ENCODE measurements at regions not wholly inside any gene's neighbourhood (a gene's known extent, or its start where the extent isn't known, plus 50 kb on each side); places are given as distances from the start of the nearest gene placed in this dataset.
"Not testable (repeated sequence)": the region's sequence is repeated elsewhere in the genome, so short reads cannot be mapped to it uniquely, and the experiment has no call there.

DNA sequence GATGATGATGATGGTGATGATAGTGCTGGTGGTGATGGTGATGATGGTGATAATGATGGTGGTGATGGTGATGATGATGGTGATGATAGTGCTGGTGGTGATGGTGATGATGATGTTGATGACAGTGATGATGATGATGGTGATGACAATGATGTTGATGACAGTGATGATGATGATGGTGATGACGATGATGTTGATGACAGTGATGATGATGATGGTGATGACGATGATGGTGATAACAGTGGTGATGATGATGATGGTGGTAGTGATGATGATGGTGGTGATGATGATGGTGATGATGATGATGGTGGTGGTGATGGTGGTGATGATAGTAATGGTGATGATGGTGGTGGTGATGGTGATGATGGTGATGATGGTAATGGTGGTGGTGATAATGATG is 80.1 kb upstream of the MXRA5 start:
- no peaks in the 10 kb centered on the region for H3K9me3 ChIP-seq
- no peak for DNase-seq
- no peaks in the 10 kb centered on the region for H3K36me3 ChIP-seq
- no peaks in the 10 kb centered on the region for H3K4me1 ChIP-seq (ENCODE audit: insufficient read depth)
- no peak overlapping the region for H3K27ac ChIP-seq
- no peaks in the 10 kb centered on the region for H3K27me3 ChIP-seq
- intact Hi-C loops (cut with DNase I), result no loop called here
- WGBS, 3 donors, result 92 to 96% (median 95%) methylated on average over 2 of the region's 2 CpGs
- no peak for TF ChIP-seq EP300 (IDR thresholded peaks at IDR 0.05)
- TF ChIP-seq POLR2A (IDR thresholded peaks at IDR 0.05), result no peak
- no peak for TF ChIP-seq CTCF (IDR thresholded peaks at IDR 0.05)
- H3K4me3 ChIP-seq, result no peak overlapping the region

DNA sequence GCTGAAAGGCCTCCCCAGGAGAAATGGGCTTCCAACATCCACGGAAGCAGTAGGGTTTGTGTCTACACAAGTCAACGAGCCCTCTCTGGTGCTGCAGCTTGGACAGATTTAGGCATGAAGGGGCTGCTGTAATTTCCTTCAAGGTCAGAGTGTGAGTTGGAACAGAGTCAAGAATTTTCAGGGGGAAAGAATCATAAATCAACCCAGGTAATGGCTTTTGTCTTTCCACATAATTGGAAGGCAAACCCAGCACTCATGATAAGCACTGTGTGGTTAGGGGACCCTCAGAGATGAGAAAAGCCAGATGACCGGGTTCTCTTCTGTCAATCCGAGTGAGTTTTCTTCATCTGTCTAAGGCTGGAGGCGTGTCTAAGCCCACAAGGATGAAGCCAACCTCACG is 78.6 kb upstream of the MXRA5 start:
- Histone ChIP-seq H3K27ac (no peak overlapping the region), H3K27me3 (no peaks in the 10 kb centered on the region), H3K4me1 (ENCODE audit: insufficient read depth) (no peaks in the 10 kb centered on the region), H3K9me3 (no peaks in the 10 kb centered on the region), H3K36me3 (no peaks in the 10 kb centered on the region), H3K4me3 (no peak overlapping the region)
- TF ChIP-seq POLR2A (IDR thresholded peaks at IDR 0.05), result no peak
- no peak for TF ChIP-seq EP300 (IDR thresholded peaks at IDR 0.05)
- no peak for TF ChIP-seq CTCF (IDR thresholded peaks at IDR 0.05)
- DNase-seq, result no peak
- intact Hi-C loops (cut with DNase I), result no loop called here
- WGBS, 3 donors, result 22 to 27% (median 23%) methylated on average over 6 of the region's 6 CpGs

GRCh38 chrX:3420316-3420715 is 73.9 kb upstream of the MXRA5 start:
- Histone ChIP-seq H3K36me3 (no peaks in the 10 kb centered on the region), H3K9me3 (no peaks in the 10 kb centered on the region), H3K4me3 (no peak overlapping the region), H3K27ac (no peak overlapping the region), H3K4me1 (ENCODE audit: insufficient read depth) (no peaks in the 10 kb centered on the region), H3K27me3 (no peaks in the 10 kb centered on the region)
- no peak for DNase-seq
- TF ChIP-seq POLR2A (IDR thresholded peaks at IDR 0.05), result no peak
- no peak for TF ChIP-seq EP300 (IDR thresholded peaks at IDR 0.05)
- TF ChIP-seq CTCF (IDR thresholded peaks at IDR 0.05), result no peak
- 83 to 85% (median 84%) methylated on average over 3 of the region's 3 CpGs for WGBS, 3 donors
- intact Hi-C loops (cut with DNase I), result no loop called here

- intact Hi-C loops (cut with DNase I), result no loop called here
- no peaks in the 10 kb centered on the region for H3K4me1 ChIP-seq (ENCODE audit: insufficient read depth)
- no peak for DNase-seq
- no peak overlapping the region for H3K4me3 ChIP-seq
- H3K9me3 ChIP-seq, result no peaks in the 10 kb centered on the region
- WGBS, 3 donors, result 29 to 40% (median 33%) methylated on average over 4 of the region's 4 CpGs
- TF ChIP-seq POLR2A (IDR thresholded peaks at IDR 0.05) (no peak), CTCF (IDR thresholded peaks at IDR 0.05) (no peak), EP300 (IDR thresholded peaks at IDR 0.05) (no peak)
- H3K36me3 ChIP-seq, result no peaks in the 10 kb centered on the region
- H3K27me3 ChIP-seq, result no peaks in the 10 kb centered on the region
- no peak overlapping the region for H3K27ac ChIP-seq
Observed at GRCh38 chrX:3415011-3415410, 68.6 kb upstream of the MXRA5 start.

DNA sequence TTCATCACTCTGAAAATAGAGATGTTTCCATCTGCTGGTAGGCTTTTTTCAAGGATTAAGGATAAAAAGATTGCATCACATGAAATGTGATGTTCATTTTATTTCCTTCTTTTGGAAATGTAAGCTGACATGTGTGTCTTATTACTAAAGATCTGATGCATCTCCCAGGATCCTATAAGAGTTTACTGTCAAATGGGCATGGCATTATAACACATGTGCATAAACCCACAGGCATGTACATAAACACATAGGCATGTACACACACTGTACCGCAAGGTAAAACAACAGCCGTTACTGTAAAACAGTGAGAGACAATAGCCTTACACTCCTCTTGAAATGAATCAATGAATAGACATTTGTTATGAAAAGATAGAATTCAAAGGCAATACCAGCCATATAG is 65.2 kb upstream of the MXRA5 start:
- intact Hi-C loops (cut with DNase I), result not testable (repeated sequence)
- 93 to 96% (median 94%) methylated on average over 2 of the region's 2 CpGs for WGBS, 3 donors

DNA sequence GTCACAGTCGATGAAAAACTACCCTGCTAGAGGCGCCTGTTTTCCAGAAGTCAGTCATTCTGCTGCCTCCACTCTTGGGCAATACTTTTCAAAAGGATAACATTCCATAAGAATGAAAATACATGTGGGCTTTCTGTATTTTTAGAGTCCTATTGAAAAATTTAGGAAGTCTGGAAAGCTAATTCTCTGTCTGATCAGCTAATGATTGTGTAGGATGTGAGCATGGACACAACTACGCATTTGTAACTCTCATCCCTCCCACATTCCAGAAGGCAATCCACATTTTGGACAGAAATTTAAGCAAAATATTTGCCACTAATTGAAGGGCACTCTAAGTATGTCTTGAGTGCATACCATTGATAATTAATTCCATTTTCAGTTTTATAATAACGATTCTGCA is 63.5 kb upstream of the MXRA5 start:
- H3K4me3 ChIP-seq; DNase-seq; H3K27me3 ChIP-seq; H3K27ac ChIP-seq; intact Hi-C loops (cut with DNase I); H3K9me3 ChIP-seq; H3K4me1 ChIP-seq (ENCODE audit: insufficient read depth); H3K36me3 ChIP-seq: not testable (repeated sequence)
- WGBS, 3 donors, result 60 to 71% (median 64%) methylated on average over 4 of the region's 4 CpGs

More for the DNA sequence above, 65.2 kb upstream of the MXRA5 start:
- H3K4me1 ChIP-seq (ENCODE audit: insufficient read depth); H3K36me3 ChIP-seq; H3K9me3 ChIP-seq; H3K4me3 ChIP-seq; DNase-seq; H3K27ac ChIP-seq; H3K27me3 ChIP-seq: not testable (repeated sequence)
